Keratinocyte (primary cell): ENCODE measurements at regions not wholly inside any gene's neighbourhood (a gene's known extent, or its start where the extent isn't known, plus 50 kb on each side); places are given as distances from the start of the nearest gene placed in this dataset.

Experiments
- DNase-seq: peaks from one replicate; pipeline ENCODE4 v3.0.0-alpha.2; 2011; ENCODE audit warnings: low read depth, missing footprints, low spot score
- FAIRE-seq: peaks from 2 replicates; lab custom pipeline; 2011; peaks lifted over from hg19 to GRCh38; lab: Jason Lieb, UNC
- H2AFZ ChIP-seq: 2 replicates; pipeline ENCODE4 v1.6.0; 2012; ENCODE audit warnings: low read length, control low read depth, inconsistent platforms; ENCODE audit not compliant: control insufficient read depth
- H3K27ac ChIP-seq: 2 replicates; pipeline ENCODE4 v1.5.1; 2011; ENCODE audit warnings: low read length; ENCODE audit not compliant: control insufficient read depth, insufficient read depth
- H3K27me3 ChIP-seq: 3 replicates; pipeline ENCODE4 v1.6.0; 2011; ENCODE audit warnings: low read length; ENCODE audit not compliant: control insufficient read depth, insufficient read depth; ENCODE audit errors: extremely low read depth
- H3K36me3 ChIP-seq, 2 experiments: 2 replicates in 1 of 2; 3 replicates in 1 of 2; pipeline ENCODE4 v1.5.1; 2011; ENCODE audit warnings: low read length in 2 of 2, mild to moderate bottlenecking in 1 of 2; ENCODE audit not compliant: control insufficient read depth in 2 of 2, insufficient read depth in 2 of 2; ENCODE audit errors: extremely low read depth in 1 of 2
- H3K4me1 ChIP-seq: 3 replicates; pipeline ENCODE4 v1.5.1; 2011; ENCODE audit warnings: low read length; ENCODE audit not compliant: control insufficient read depth, insufficient read depth; ENCODE audit errors: extremely low read depth
- H3K4me2 ChIP-seq: 3 replicates; pipeline ENCODE4 v1.6.0; 2011; ENCODE audit warnings: low read depth, low read length; ENCODE audit not compliant: control insufficient read depth, insufficient read depth; ENCODE audit errors: extremely low read depth
- H3K4me3 ChIP-seq, 3 experiments: fragments of 200-600 bp in 1 of 3; sonication (generic) in 1 of 3; 2 replicates in 2 of 3; 3 replicates in 1 of 3; pipeline ENCODE4 v1.5.1; 2011 to 2016; ENCODE audit warnings: low read length in 3 of 3, mild to moderate bottlenecking in 3 of 3, control low read depth in 2 of 3, inconsistent platforms in 1 of 3, low read depth in 1 of 3, mixed read lengths in 1 of 3, mixed run types in 1 of 3, moderate library complexity in 1 of 3; ENCODE audit not compliant: control insufficient read depth in 2 of 3, insufficient read depth in 2 of 3; ENCODE audit errors: extremely low read depth in 1 of 3
- H3K79me2 ChIP-seq: 2 replicates; pipeline ENCODE4 v1.6.0; 2012; ENCODE audit warnings: low read length; ENCODE audit not compliant: control insufficient read depth, insufficient read depth
- H3K9ac ChIP-seq: 3 replicates; pipeline ENCODE4 v1.6.0; 2011; ENCODE audit warnings: low read length; ENCODE audit not compliant: control insufficient read depth, insufficient read depth; ENCODE audit errors: extremely low read depth
- H3K9me1 ChIP-seq: 3 replicates; pipeline ENCODE4 v1.6.0; 2011; ENCODE audit warnings: low read length; ENCODE audit not compliant: control insufficient read depth, insufficient read depth; ENCODE audit errors: extremely low read depth
- H3K9me3 ChIP-seq: 2 replicates; pipeline ENCODE4 v1.5.1; 2012; ENCODE audit warnings: low read depth, low read length; ENCODE audit not compliant: control insufficient read depth
- H4K20me1 ChIP-seq: 3 replicates; pipeline ENCODE4 v1.6.0; 2011; ENCODE audit warnings: low read length; ENCODE audit not compliant: control insufficient read depth, insufficient read depth; ENCODE audit errors: extremely low read depth
- CTCF ChIP-seq, 3 experiments: IDR thresholded peaks in 1 of 3; conservative IDR thresholded peaks in 1 of 3; optimal IDR thresholded peaks in 1 of 3; 2 replicates in 2 of 3; 3 replicates in 1 of 3; pipeline versions ENCODE3 to v1.5.1; 2011; ENCODE audit warnings: low read length in 3 of 3, mild to moderate bottlenecking in 3 of 3, moderate library complexity in 2 of 3, control low read depth in 1 of 3, inconsistent platforms in 1 of 3; ENCODE audit not compliant: insufficient read depth in 2 of 3; ENCODE audit errors: extremely low read depth in 1 of 3
- EZH2 ChIP-seq: IDR thresholded peaks from one replicate; pipeline ENCODE4 v1.6.1; 2012; ENCODE audit warnings: inconsistent platforms, mild to moderate bottlenecking, low read length, moderate library complexity
- dilution Hi-C: fragments of 300-500 bp; cut with MboI; formaldehyde crosslinking; loops from one replicate; pipeline ENCODE4 v1.7.0; 2020; ENCODE audit warnings: low sequenced_read_pairs; ENCODE audit not compliant: extremely low pct_ligation_motif_present

GRCh38 chr14:97177635-97178034 lies 380.5 kb downstream of the VRK1 start:
- dilution Hi-C loops = no loop called here
- H3K27ac ChIP-seq = no peak overlapping the region
- peaks cover 13% of the 10 kb centered on the region for H3K4me1 ChIP-seq
- H3K9ac ChIP-seq = no peak overlapping the region
- no peaks in the 10 kb centered on the region for H3K36me3 ChIP-seq
- no peaks in the 10 kb centered on the region for H3K9me1 ChIP-seq
- TF ChIP-seq EZH2 (no peak), CTCF (optimal IDR thresholded peaks at IDR 0.05 in 1 of 3, IDR thresholded peaks at IDR 0.05 in 1 of 3, conservative IDR thresholded peaks at IDR 0.05 in 1 of 3; ENCODE audit: extremely low read depth in 1 of 3, insufficient read depth in 2 of 3, low read length in 3 of 3) (no peak)
- H3K4me2 ChIP-seq = no peak overlapping the region
- no peaks in the 10 kb centered on the region for H4K20me1 ChIP-seq
- FAIRE-seq (no peak), DNase-seq (no peak)
- no peaks in the 10 kb centered on the region for H3K27me3 ChIP-seq
- H2AFZ ChIP-seq = no peak overlapping the region
- H3K4me3 ChIP-seq = no peak overlapping the region
- no peaks in the 10 kb centered on the region for H3K9me3 ChIP-seq
- no peaks in the 10 kb centered on the region for H3K79me2 ChIP-seq

GRCh38 chr14:97178781-97179180 lies 381.6 kb downstream of the VRK1 start:
- no peak overlapping the region for H3K27ac ChIP-seq
- H3K36me3 ChIP-seq = no peaks in the 10 kb centered on the region
- FAIRE-seq = no peak
- H3K9ac ChIP-seq = no peak overlapping the region
- no peaks in the 10 kb centered on the region for H3K79me2 ChIP-seq
- H3K9me3 ChIP-seq = no peaks in the 10 kb centered on the region
- DNase-seq = no peak
- peaks cover 13% of the 10 kb centered on the region for H3K4me1 ChIP-seq
- TF ChIP-seq EZH2 (no peak), CTCF (optimal IDR thresholded peaks at IDR 0.05 in 1 of 3, IDR thresholded peaks at IDR 0.05 in 1 of 3, conservative IDR thresholded peaks at IDR 0.05 in 1 of 3; ENCODE audit: extremely low read depth in 1 of 3, insufficient read depth in 2 of 3, low read length in 3 of 3) (no peak)
- H3K9me1 ChIP-seq = no peaks in the 10 kb centered on the region
- H2AFZ ChIP-seq = no peak overlapping the region
- H3K4me3 ChIP-seq = no peak overlapping the region
- dilution Hi-C loops = no loop called here
- no peaks in the 10 kb centered on the region for H3K27me3 ChIP-seq
- H4K20me1 ChIP-seq = no peaks in the 10 kb centered on the region
- no peak overlapping the region for H3K4me2 ChIP-seq
